Loucy (cell line): ENCODE measurements at regions not wholly inside any gene's neighbourhood (a gene's known extent, or its start where the extent isn't known, plus 50 kb on each side); places are given as distances from the start of the nearest gene placed in this dataset.

Experiments
- CTCF ChIP-seq: fragments of 200-600 bp; sonication (generic); conservative IDR thresholded peaks from 2 replicates; pipeline ENCODE4 v1.5.1; 2014; ENCODE audit warnings: mild to moderate bottlenecking, antibody characterized with exemption, low read length
- EZH2phosphoT487 ChIP-seq: fragments of 200-600 bp; IDR thresholded peaks from 2 replicates; pipeline ENCODE4 v1.6.1; 2018; ENCODE audit warnings: antibody characterized with exemption, mild to moderate bottlenecking, moderate library complexity, borderline replicate concordance

- TF ChIP-seq CTCF (no peak), EZH2phosphoT487 (no peak)
Measured at GRCh38 chr10:25678666-25679065, 255.4 kb upstream of the MYO3A start.
